ENCODE measurements at regions not wholly inside any gene's neighbourhood (a gene's known extent, or its start where the extent isn't known, plus 50 kb on each side); places are given as distances from the start of the nearest gene placed in this dataset.

GRCh38 chr4:12778191-12778590 is 705.9 kb downstream of the RAB28 start:
- no peaks in the 10 kb centered on the region for H3K4me1 ChIP-seq (ENCODE audit: control insufficient read depth in 4 of 4, insufficient read depth in 4 of 4, low read length in 3 of 4)
- TF ChIP-seq EGR1 (IDR thresholded peaks at IDR 0.05; ENCODE audit: low read depth in 2 of 2) (no peak), FOXA1 (IDR thresholded peaks at IDR 0.05) (no peak), ZBTB33 (IDR thresholded peaks at IDR 0.05) (no peak), TAF1 (conservative IDR thresholded peaks at IDR 0.05) (no peak), CTCF (IDR thresholded peaks at IDR 0.05; ENCODE audit: low read depth, low read length, missing input control) (no peak), NR2F2 (IDR thresholded peaks at IDR 0.05) (no peak), HNF4A (conservative IDR thresholded peaks at IDR 0.05) (no peak), YY1 (IDR thresholded peaks at IDR 0.05) (no peak), FOXA2 (IDR thresholded peaks at IDR 0.05) (no peak), JUND (IDR thresholded peaks at IDR 0.05) (no peak)
- DNase-seq (ENCODE audit: low spot score) = no peak
- H3K9ac ChIP-seq (ENCODE audit: low read depth in 1 of 2, low read length in 2 of 2) = no peak overlapping the region
- no peak overlapping the region for H3K27ac ChIP-seq (ENCODE audit: low read depth in 1 of 2, low read length in 2 of 2)
- WGBS = 86% methylated on average over 5 of the region's 5 CpGs
- H3K36me3 ChIP-seq (ENCODE audit: control insufficient read depth in 4 of 4, insufficient read depth in 3 of 4, low read depth in 1 of 4, low read length in 3 of 4) = no peaks in the 10 kb centered on the region
- peaks cover 0 to 7% (median 1%) of the 10 kb centered on the region in 4 donors for H3K27me3 ChIP-seq (ENCODE audit: control insufficient read depth in 4 of 4, insufficient read depth in 4 of 4, low read length in 3 of 4)
- H3K9me3 ChIP-seq (ENCODE audit: control insufficient read depth in 4 of 4, low read length in 3 of 4) = no peaks in the 10 kb centered on the region
- no peak overlapping the region for H3K4me3 ChIP-seq (ENCODE audit: low read depth in 1 of 3, low read length in 3 of 3)

- H3K4me3 ChIP-seq (ENCODE audit: low read depth in 1 of 3, low read length in 3 of 3) = no peak overlapping the region
- H3K27me3 ChIP-seq (ENCODE audit: control insufficient read depth in 4 of 4, insufficient read depth in 4 of 4, low read length in 3 of 4) = peaks cover 0 to 5% (median 0%) of the 10 kb centered on the region in 4 donors
- H3K9ac ChIP-seq (ENCODE audit: low read depth in 1 of 2, low read length in 2 of 2) = no peak overlapping the region
- H3K27ac ChIP-seq (ENCODE audit: low read depth in 1 of 2, low read length in 2 of 2) = no peak overlapping the region
- no peaks in the 10 kb centered on the region for H3K4me1 ChIP-seq (ENCODE audit: control insufficient read depth in 4 of 4, insufficient read depth in 4 of 4, low read length in 3 of 4)
- DNase-seq (ENCODE audit: low spot score) = no peak
- H3K9me3 ChIP-seq (ENCODE audit: control insufficient read depth in 4 of 4, low read length in 3 of 4) = no peaks in the 10 kb centered on the region
- H3K36me3 ChIP-seq (ENCODE audit: control insufficient read depth in 4 of 4, insufficient read depth in 3 of 4, low read depth in 1 of 4, low read length in 3 of 4) = no peaks in the 10 kb centered on the region
- WGBS = 56% methylated on average over 2 of the region's 2 CpGs
- TF ChIP-seq, protein P1, sequence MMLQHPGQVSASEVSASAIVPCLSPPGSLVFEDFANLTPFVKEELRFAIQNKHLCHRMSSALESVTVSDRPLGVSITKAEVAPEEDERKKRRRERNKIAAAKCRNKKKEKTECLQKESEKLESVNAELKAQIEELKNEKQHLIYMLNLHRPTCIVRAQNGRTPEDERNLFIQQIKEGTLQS (IDR thresholded peaks at IDR 0.05) = no peak
- no peak for TF ChIP-seq ZBTB33 (IDR thresholded peaks at IDR 0.05)
- TF ChIP-seq SP1 (IDR thresholded peaks at IDR 0.05) = no peak
- no peak for TF ChIP-seq GABPA (IDR thresholded peaks at IDR 0.05 in 1 of 2, conservative IDR thresholded peaks at IDR 0.05 in 1 of 2)
- no peak for TF ChIP-seq HNF4A (conservative IDR thresholded peaks at IDR 0.05)
- TF ChIP-seq, protein P2, sequence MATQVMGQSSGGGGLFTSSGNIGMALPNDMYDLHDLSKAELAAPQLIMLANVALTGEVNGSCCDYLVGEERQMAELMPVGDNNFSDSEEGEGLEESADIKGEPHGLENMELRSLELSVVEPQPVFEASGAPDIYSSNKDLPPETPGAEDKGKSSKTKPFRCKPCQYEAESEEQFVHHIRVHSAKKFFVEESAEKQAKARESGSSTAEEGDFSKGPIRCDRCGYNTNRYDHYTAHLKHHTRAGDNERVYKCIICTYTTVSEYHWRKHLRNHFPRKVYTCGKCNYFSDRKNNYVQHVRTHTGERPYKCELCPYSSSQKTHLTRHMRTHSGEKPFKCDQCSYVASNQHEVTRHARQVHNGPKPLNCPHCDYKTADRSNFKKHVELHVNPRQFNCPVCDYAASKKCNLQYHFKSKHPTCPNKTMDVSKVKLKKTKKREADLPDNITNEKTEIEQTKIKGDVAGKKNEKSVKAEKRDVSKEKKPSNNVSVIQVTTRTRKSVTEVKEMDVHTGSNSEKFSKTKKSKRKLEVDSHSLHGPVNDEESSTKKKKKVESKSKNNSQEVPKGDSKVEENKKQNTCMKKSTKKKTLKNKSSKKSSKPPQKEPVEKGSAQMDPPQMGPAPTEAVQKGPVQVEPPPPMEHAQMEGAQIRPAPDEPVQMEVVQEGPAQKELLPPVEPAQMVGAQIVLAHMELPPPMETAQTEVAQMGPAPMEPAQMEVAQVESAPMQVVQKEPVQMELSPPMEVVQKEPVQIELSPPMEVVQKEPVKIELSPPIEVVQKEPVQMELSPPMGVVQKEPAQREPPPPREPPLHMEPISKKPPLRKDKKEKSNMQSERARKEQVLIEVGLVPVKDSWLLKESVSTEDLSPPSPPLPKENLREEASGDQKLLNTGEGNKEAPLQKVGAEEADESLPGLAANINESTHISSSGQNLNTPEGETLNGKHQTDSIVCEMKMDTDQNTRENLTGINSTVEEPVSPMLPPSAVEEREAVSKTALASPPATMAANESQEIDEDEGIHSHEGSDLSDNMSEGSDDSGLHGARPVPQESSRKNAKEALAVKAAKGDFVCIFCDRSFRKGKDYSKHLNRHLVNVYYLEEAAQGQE (IDR thresholded peaks at IDR 0.05) = no peak
- no peak for TF ChIP-seq FOXA1 (IDR thresholded peaks at IDR 0.05)
- no peak for TF ChIP-seq RAD21 (IDR thresholded peaks at IDR 0.05)
- no peak for TF ChIP-seq MAX (IDR thresholded peaks at IDR 0.05)
- no peak for TF ChIP-seq JUND (IDR thresholded peaks at IDR 0.05)
- no peak for TF ChIP-seq NR2F2 (IDR thresholded peaks at IDR 0.05)
- TF ChIP-seq HNF4G (IDR thresholded peaks at IDR 0.05) = no peak
- no peak for TF ChIP-seq RXRA (IDR thresholded peaks at IDR 0.05)
- TF ChIP-seq YY1 (IDR thresholded peaks at IDR 0.05) = no peak
- TF ChIP-seq EGR1 (IDR thresholded peaks at IDR 0.05; ENCODE audit: low read depth in 2 of 2) = no peak
- no peak for TF ChIP-seq CTCF (IDR thresholded peaks at IDR 0.05; ENCODE audit: low read depth, low read length, missing input control)
- TF ChIP-seq TAF1 (conservative IDR thresholded peaks at IDR 0.05) = no peak
- no peak for TF ChIP-seq FOXA2 (IDR thresholded peaks at IDR 0.05)
These were observed 713.8 kb downstream of the RAB28 start for GRCh38 chr4:12770351-12770750.
